ENCODE measurements at regions not wholly inside any gene's neighbourhood (a gene's known extent, or its start where the extent isn't known, plus 50 kb on each side); places are given as distances from the start of the nearest gene placed in this dataset.
"Not testable (repeated sequence)": the region's sequence is repeated elsewhere in the genome, so short reads cannot be mapped to it uniquely, and the experiment has no call there.

DNA sequence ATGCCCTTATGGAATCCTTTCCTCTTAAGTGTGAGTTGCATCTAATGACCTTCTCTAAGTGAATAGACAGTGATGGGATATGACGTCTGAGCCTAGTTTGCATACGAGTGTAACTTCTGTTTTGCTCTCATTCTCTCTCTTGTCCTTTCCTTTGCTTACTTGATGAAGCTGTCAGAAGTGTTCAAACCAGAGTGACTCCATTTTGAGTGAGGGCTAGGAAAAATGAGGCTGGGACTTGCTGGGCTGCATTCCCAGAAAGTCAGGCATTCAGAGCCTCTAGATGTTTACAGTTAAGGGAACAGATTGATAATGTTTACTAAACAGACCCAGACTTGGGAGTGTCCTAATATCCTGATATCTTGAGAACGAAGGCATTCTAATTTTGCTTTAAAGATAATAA, 311.2 kb upstream of the SOX4 start:
- not testable (repeated sequence) for DNase-seq

GRCh38 chr6:21284166-21284565, 309.4 kb upstream of the SOX4 start:
- no peak for DNase-seq

GRCh38 chr6:21284706-21285105, 308.8 kb upstream of the SOX4 start:
- DNase-seq: no peak

DNA sequence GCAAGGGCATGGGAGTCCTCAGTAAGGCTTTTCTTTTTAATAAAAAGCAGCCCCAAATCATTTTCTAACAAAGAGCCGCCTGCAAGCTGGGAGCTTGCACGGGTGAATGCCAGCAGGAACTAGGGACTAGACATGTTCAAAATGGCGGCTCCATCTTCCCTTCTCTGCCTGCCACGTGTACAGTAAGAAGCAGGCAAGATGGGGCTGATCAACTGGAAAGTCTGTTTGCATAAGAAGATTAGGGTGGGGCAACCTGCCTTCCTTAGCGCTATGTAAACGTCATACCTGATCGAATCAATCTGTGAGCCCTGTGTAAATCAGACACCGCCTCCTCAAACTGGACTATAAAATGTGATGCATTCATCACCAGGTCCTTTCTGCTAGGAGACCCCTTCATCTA, 299.4 kb upstream of the SOX4 start:
- no peak for DNase-seq

- no peak for DNase-seq
Measured at GRCh38 chr6:21295506-21296240, 297.9 kb upstream of the SOX4 start.

DNA sequence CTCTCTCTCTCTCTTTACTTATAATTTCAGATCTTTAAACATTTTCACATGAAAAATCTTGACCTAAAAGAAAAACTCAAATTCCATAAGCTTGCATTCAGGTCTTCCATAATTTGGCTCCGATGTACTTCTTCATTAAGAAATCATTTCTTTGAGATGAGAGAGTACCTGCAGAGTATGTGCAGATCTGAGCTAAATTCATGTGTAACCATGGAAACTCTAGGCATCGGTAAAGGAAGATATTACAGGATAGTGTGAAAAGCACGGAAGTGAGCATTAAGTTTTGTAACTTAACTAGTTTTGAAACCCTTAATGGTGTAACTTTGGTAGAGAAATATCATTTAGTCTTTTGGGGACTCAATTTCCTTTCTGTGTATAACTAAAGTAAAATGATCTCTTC, 295.9 kb upstream of the SOX4 start:
- peak in 1 of 51 donors; percentile 7 for DNase-seq

GRCh38 chr6:21299216-21299615, 294.3 kb upstream of the SOX4 start:
- no peak for DNase-seq

GRCh38 chr6:21300439-21300838, 293.1 kb upstream of the SOX4 start:
- DNase-seq: no peak

- no peak for DNase-seq
Measured at GRCh38 chr6:21305893-21306332, 287.6 kb upstream of the SOX4 start.

GRCh38 chr6:21306546-21306945, 287.0 kb upstream of the SOX4 start:
- DNase-seq: no peak

DNA sequence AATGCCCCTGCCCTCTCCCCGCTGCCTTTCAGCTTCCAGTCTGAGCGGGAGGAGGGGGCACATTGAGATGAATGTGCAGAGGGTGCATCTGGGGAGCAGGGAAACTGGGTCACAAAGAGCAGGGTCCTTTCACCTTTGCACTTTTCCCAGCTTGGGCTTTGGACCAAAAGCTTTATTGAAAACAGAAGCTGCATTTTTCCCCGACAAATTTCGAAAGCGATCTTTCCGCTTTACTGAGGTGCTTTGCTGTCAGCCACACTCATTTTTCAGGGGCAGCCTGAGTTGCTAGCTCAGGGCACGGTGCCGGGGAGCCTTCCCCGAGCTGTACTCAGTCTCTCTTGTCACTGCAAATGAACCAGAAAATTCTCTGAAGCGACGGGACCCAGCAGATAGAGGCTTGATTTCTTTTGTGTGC, 283.7 kb upstream of the SOX4 start:
- peak in 6 of 51 donors; percentile 0 to 11 (median 2) for DNase-seq

DNA sequence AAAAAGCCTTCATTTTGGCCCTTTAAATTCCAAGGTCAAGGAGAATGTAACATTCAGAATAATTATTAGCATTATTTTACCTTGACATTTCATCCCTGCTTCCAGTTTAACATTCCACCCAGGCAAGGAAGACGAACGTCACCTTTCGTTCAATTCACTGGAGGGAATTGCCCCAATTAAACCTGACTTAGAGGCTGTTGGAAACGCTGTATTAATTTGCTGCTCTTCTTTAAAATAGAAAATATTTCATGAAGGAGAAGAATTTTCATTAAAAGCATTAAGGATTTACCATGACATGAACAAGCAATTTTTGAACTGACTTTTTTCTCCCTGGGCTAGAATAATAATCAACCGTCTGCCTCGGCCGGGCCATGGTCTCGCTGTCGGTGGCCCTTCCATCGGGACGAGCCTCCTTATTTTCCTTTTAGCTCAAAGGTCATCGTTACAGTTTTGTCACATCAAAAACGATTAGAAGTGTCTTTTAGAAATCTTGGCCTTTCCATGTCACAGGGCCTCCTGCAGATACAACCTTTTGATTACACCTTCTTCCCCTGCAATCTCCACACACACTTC, 282.9 kb upstream of the SOX4 start:
- DNase-seq: no peak

GRCh38 chr6:21312118-21312517, 281.4 kb upstream of the SOX4 start:
- DNase-seq: no peak

DNA sequence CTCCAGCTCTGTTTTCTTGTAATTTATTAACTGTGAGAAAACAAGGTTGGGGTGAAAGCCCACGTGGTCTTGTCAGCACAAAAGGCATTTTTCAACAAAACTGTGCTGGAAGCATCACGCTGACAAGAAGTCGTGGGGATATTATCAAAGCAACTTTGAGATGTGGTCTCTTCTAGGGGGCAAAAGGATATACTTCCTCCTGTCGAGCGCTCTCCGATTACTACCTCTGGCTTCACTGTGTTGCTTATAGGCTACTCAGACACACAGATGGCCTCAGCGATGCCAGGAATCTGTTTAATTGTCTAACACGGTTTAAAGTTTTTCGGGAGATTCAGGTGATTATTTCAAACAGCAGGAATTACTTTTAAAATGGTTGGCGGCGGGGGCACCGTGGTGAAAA, 275.9 kb upstream of the SOX4 start:
- no peak for DNase-seq

GRCh38 chr6:21321076-21321475, 272.5 kb upstream of the SOX4 start:
- DNase-seq: no peak

DNA sequence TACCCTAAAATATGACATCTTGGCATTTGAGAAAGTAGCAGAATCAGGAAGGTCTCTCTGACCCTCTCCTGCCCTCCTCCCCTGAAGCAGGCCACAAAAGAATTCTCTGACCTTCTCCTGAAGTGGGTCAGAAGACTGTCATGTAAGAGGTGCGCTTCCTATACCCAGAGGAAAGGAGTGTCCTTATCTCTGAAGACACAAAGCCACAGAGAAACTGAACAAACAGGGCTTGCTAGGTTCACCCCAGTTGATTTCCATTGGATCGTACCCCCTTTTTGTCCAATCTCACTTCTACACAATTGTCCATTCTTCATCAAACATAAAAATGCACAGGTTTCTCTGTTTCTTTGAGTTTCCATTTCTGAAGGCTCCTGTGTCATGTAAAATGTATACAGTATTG, 272.0 kb upstream of the SOX4 start:
- no peak for DNase-seq

DNA sequence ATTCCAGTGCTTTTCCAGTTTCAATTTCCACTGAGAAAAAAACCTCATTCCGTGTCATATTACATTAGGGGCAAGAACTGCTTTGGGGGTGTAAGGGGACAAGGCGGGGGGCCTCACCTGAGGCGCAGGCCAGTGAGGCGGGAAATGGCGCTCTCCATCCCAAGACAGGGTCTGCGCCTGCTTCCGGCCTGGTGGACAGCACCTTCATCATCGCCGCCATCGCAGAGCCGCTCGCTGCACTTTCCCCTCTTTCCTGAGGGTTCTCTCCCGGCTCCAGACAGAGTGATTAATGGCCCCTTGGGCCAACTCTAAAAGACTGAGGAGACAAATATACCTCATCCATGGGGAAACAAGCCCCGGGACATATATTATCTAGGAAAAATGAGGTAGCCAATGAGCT, 270.0 kb upstream of the SOX4 start:
- no peak for DNase-seq

DNA sequence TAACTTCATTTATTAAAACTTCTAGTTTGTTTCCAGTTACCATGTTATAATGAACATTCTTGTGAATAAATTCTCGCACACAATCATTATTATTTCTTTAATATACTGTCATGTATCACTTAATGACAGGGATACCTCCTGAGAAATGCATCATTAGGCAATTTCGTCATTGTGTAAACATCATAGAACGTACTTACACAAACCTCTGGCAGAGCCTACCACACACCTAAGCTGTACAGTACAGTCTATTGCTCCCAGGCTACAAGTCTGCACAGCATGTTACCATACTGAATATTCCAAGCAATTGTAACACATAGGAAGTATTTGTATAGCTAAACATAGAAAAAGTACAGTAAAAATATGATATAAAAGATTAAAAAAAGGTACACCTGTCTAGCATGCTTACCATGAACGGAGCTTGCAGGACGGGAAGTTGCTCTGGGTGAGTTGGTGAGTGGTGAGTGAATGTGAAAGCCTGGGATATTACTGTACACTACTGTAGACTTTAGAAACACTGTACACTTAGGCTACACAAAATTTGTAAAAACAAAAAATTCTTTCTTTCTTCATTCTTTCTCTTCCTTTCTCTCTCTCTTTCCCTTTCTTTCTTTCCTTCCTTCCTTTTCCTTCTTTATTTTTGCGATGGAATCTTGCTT, 268.2 kb upstream of the SOX4 start:
- DNase-seq: no peak

DNA sequence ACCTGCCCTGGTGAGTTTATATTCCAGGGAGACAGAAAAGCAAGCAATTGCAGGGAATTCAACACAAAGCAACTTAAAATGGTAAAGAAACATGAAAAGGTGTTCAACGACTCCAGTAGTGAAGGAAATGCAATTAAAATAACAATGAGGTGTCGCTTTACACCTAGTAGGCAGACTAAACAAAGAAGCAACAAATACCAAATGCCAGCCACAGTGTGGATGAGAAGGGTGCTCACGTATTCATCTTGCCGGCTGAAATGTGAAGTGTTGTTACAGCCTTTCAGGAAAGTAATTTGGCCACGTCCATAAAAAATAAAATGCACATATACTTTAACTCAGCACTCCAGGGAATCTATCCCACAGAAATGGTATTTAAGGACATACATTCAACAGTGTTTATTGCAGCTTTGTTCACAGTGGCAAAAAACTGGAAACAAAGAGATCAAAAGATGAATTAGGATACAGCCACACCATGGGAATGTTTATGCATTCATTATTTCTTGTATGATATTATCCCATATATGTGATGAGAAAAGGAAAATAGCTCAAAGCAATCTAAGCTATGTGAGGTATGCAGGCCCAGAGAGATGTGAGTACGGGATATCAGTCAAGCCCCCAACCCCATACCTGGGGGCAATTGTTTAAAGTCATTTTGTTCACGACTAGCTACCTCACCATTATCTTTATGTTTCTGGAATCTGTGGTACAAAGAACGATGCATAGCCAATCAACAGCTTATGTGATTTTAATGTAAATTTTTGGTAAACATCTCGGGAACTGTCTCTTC, 266.0 kb upstream of the SOX4 start:
- no peak for DNase-seq

GRCh38 chr6:21331235-21331634, 262.3 kb upstream of the SOX4 start:
- DNase-seq: peak in 1 of 51 donors; percentile 4

- DNase-seq: no peak
Measured at GRCh38 chr6:21332077-21332476, 261.5 kb upstream of the SOX4 start.

GRCh38 chr6:21332660-21333059, 260.9 kb upstream of the SOX4 start:
- no peak for DNase-seq
